ENCODE measurements at regions not wholly inside any gene's neighbourhood (a gene's known extent, or its start where the extent isn't known, plus 50 kb on each side); places are given as distances from the start of the nearest gene placed in this dataset.

- in situ Hi-C loops (cut with HindIII; ENCODE audit: low sequenced_read_pairs) = no loop called here
These were observed 413.6 kb downstream of the CDH2 start for GRCh38 chr18:27763341-27763740.

DNA sequence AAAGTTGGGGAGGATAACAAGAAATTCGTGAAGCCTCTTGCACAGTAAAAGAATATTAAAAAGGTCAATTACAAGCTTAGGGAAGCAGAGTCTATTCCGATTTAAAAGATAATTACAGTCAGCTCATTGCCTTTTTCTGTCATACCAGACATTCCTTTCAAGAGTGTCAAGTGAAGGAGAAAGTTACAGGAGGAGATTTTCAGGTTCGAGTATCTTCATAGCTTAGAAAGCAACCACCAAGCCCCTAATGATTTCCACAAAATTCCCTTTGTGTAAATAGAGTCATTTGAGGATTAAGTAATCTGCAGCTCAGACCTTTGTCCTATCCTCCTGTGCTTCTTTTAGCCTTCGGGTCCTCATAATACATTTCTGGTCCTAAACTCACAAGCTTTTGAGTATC is 414.9 kb downstream of the CDH2 start:
- in situ Hi-C loops (cut with HindIII; ENCODE audit: low sequenced_read_pairs) = no loop called here

- in situ Hi-C loops (cut with HindIII; ENCODE audit: low sequenced_read_pairs) = no loop called here
These were observed 424.0 kb downstream of the CDH2 start for GRCh38 chr18:27752944-27753343.

- in situ Hi-C loops (cut with HindIII; ENCODE audit: low sequenced_read_pairs) = no loop called here
These were observed 426.0 kb downstream of the CDH2 start for GRCh38 chr18:27750923-27751322.

GRCh38 chr18:27750014-27750413 is 426.9 kb downstream of the CDH2 start:
- in situ Hi-C loops (cut with HindIII; ENCODE audit: low sequenced_read_pairs) = no loop called here

- in situ Hi-C loops (cut with HindIII; ENCODE audit: low sequenced_read_pairs) = no loop called here
These were observed 427.7 kb downstream of the CDH2 start for GRCh38 chr18:27749194-27749593.

- in situ Hi-C loops (cut with HindIII; ENCODE audit: low sequenced_read_pairs) = no loop called here
These were observed 430.7 kb downstream of the CDH2 start for GRCh38 chr18:27746241-27746640.

DNA sequence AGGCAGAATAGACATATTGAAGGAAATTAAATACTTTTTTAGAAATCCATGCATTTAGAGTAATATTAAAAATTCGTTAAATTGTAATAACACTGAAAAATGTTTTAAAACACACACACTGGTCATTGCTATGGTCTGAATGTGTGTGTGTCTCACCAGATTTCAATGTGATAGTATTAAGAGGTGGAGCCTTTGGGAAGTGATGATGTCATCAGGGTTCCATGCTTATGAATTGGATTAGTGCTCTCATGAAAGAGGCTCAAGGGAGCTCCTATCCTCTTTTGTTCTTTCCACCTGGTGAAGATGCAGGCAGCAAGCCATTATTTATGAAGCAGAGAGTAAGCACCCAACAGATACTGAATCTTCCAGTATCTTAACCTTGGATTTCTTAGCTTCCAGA is 441.8 kb downstream of the CDH2 start:
- in situ Hi-C loops (cut with HindIII; ENCODE audit: low sequenced_read_pairs) = no loop called here

DNA sequence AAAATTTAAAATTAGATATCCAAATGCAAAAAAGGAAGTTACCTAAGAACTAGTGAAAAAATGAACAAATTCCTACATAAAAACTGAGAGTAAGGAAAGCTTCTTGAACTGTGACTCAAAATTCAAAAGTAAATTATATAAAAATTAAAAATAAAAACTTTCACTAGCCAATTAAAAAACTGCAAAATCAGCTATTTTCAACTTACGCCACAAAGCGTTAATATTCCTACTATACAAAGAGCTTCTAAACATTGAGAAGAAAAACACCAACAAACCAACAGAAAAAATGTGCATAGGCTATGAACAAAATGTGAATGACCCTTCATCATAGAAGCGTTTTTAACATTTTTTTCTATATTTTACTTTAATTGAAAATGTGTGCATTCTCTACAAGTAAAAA is 445.7 kb downstream of the CDH2 start:
- in situ Hi-C loops (cut with HindIII; ENCODE audit: low sequenced_read_pairs) = no loop called here

DNA sequence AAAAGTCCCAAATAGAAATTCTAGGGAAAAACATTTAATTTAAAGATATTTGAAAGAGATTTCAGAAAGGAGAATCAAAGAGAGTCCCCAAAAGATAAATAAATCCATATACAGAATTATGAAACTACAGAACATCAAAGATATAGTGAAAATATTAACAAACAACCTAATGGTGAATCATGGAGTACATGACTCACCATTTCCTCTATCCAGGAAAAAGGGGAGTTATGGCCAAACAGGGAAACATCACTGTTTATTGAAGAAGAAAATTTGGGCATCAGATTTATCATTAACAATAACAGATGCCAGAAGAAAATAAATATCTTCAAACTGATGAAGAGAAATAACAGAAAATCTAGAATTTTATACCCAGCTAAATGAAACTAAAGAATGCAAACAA is 448.3 kb downstream of the CDH2 start:
- in situ Hi-C loops (cut with HindIII; ENCODE audit: low sequenced_read_pairs) = no loop called here

- in situ Hi-C loops (cut with HindIII; ENCODE audit: low sequenced_read_pairs) = no loop called here
These were observed 452.6 kb downstream of the CDH2 start for GRCh38 chr18:27724362-27724761.

DNA sequence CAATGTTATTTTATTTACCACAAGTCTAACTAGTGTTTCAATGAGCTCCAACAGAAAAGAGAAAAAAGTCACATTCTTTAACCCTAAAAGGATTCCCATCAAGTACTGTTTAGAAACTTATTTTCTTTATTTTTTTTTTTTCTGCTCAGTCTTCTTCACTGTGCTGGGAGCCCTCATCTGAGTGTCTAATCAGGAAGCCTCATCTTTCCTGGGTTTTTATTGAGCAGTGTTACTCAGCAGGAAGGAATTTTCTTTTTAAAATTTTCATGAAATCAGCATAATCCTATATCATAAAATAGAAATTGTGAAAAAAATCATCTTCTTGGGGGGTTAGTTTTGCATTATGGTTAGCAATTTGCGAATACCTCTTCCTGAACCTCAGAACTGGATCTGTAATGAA is 453.8 kb downstream of the CDH2 start:
- in situ Hi-C loops (cut with HindIII; ENCODE audit: low sequenced_read_pairs) = no loop called here

GRCh38 chr18:27719680-27720079 is 457.2 kb downstream of the CDH2 start:
- in situ Hi-C loops (cut with HindIII; ENCODE audit: low sequenced_read_pairs) = no loop called here

DNA sequence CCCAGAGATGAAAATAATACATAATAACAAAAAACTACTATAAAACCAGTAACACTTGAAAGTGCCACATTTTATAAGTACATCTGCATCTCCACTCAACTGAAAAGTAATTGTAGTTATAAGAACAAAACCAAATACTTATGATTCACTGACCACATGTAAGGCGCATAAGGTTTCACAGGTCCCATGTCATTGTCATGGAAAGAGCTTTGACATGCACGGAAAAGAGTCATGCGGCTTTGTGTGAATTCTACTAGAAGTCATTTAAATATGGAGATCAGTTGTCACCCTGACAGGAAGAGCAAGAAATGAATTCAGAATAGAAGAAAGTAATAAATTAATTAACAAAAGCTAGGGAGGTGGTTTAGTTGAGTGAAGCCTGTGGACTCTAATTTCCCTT is 459.1 kb downstream of the CDH2 start:
- in situ Hi-C loops (cut with HindIII; ENCODE audit: low sequenced_read_pairs) = no loop called here

DNA sequence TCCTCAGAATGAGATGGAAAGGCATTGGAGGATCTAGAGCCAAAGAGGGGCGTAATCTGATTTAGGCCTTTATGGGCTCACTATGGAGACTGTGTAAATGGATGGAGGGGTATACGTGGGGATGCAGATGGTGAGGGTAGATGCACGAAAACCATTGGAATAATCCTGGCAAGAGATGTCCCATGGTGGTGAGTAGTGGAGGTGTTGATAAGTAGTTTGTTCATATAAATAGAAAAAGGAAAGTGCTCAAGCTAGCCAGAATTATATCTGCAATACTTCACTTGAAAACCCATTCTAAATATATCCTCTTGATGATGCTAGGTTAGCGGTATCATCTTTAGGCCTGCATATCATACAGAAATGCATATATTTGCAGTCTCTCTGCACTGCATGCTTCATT is 459.7 kb downstream of the CDH2 start:
- in situ Hi-C loops (cut with HindIII; ENCODE audit: low sequenced_read_pairs) = no loop called here

DNA sequence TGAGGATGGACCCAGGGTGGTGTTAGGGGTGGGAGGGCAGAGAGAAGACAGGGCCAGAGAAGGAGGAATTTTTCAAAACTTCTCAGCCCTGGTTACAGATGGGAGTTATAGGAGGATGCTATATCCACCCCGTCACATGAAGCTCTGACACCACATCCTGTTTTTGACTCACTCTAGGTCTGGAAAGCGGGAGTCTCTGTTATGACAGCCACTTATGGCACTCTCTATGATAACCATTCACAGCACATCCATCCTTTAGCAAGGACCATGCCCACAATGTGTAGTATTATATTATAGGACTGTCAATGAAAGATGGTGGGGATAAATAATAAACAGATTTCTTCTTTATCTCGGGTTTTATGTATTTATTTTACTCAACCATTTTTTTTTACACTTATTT is 461.2 kb downstream of the CDH2 start:
- in situ Hi-C loops (cut with HindIII; ENCODE audit: low sequenced_read_pairs) = no loop called here

DNA sequence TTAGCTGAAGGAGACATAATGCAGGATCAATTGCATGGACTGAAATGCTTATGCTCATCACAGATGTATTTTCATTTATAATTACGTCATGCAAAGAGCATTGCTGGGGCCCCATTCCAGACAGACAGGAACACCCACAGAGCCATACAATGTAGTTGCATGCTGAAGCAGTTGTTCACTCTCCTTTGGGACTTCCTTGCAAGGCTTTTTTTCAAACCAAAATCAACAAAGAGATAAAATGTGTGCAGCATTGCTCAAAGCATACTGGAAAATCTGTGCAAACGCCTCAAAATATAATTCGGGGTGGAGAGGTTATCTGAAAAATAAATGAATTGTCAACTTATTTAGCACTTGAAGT is 463.2 kb downstream of the CDH2 start:
- in situ Hi-C loops (cut with HindIII; ENCODE audit: low sequenced_read_pairs) = no loop called here

- in situ Hi-C loops (cut with HindIII; ENCODE audit: low sequenced_read_pairs) = no loop called here
These were observed 463.7 kb downstream of the CDH2 start for GRCh38 chr18:27713037-27713737.

GRCh38 chr18:27712066-27712465 is 464.9 kb downstream of the CDH2 start:
- in situ Hi-C loops (cut with HindIII; ENCODE audit: low sequenced_read_pairs) = no loop called here

GRCh38 chr18:27711382-27711781 is 465.5 kb downstream of the CDH2 start:
- in situ Hi-C loops (cut with HindIII; ENCODE audit: low sequenced_read_pairs) = no loop called here

DNA sequence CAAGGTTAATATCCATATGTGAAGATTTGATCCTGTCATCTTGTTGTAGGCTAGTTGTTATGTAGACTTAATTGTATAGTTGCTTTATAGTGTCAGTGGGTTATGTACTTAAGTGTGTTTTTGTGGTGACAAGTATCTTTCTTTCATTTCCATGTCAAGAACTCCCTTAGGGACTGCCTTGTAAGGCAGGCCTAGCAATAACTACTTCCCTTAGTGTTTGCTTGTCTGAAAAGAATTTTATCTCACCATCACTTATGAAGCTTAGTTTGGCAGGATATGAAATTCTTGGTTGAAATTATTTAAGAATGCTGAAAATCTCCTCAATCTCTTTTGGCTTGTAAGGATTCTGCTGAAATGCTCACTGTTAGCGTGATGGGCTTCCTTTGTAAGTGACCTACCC is 467.6 kb downstream of the CDH2 start:
- in situ Hi-C loops (cut with HindIII; ENCODE audit: low sequenced_read_pairs) = no loop called here

- in situ Hi-C loops (cut with HindIII; ENCODE audit: low sequenced_read_pairs) = no loop called here
These were observed 469.7 kb downstream of the CDH2 start for GRCh38 chr18:27707201-27707600.

GRCh38 chr18:27704736-27705361 is 472.1 kb downstream of the CDH2 start:
- in situ Hi-C loops (cut with HindIII; ENCODE audit: low sequenced_read_pairs) = no loop called here

Data from endothelial cell of hepatic sinusoid (primary cell).